Heart left ventricle (tissue), 13 donors: ENCODE measurements at regions not wholly inside any gene's neighbourhood (a gene's known extent, or its start where the extent isn't known, plus 50 kb on each side); places are given as distances from the start of the nearest gene placed in this dataset.
"Not testable (repeated sequence)": the region's sequence is repeated elsewhere in the genome, so short reads cannot be mapped to it uniquely, and the experiment has no call there.

Source experiments
- POLR2A ChIP-seq, 2 donors: fragments of 450-650 bp; IDR thresholded peaks; one replicate each; pipeline ENCODE4 v1.6.1; 2017; ENCODE audit warnings: antibody characterized with exemption in 2 of 2, mild to moderate bottlenecking in 2 of 2, moderate library complexity in 2 of 2
- TF ChIP-seq, protein P1 (sequence below), 12 donors: fragments of 200-600 bp; sonication (generic) in 4 of 12; IDR thresholded peaks; one replicate each; pipeline versions ENCODE4 v1.5.0 to v1.8.0; 2018 to 2022; ENCODE audit warnings: antibody characterized with exemption in 12 of 12, mild to moderate bottlenecking in 5 of 12
- donor health status: ischemic (EF 13 %, LVEDD 7.1; RV severe dilation, severe dysfunction).
- donor health status: DM: no; HTN: yes; CAD: no.
- donor health status: DM: no; HTN: no; CAD: no.
- donor health status: ischemic (EF 25% LVEDD 6.9; RV normal size, moderate dysfunction).
- donor health status: ischemic (EF 25% LVEDD 5.7; RV mildly dilated, moderate dysfunction).
- donor health status: ischemic (EF 35%, LVEDD 5.7; RV mildly dilated, moderate dysfunction).
- donor health status: nonischemic (EF 11% LVEDD 7.7; RV severe dilation, severe dysfunction).
- donor health status: DM: yes; HTN: yes; CAD: no.
- donor health status: PGD.
- donor health status: ischemic (EF 29% LVEDD 5.4; RV normal size, mild dysfunction).
- donor health status: nonischemic (EF 23%, LVEDD 6.1; RV moderate dilation, normal function).

DNA sequence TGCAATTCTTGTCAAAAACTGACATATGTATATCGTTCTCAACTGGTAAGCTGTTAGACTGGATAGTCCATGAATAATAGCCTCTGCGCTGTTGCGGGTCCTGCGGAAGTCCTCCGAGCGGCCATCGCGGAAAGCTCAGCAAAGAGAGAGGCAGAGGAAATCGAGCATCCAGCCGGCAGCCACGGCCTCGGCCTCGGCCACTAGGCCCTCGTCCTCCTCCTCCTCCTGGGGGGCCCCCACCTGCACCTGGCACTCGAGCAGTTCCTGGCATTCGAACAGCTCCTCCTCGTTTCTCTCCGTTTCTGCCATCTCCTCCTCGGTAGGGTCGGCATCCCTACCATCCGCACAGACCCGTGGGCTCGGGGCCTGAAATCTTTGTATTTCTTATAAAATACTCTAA lies 111.2 kb upstream of the CYLC1 start:
- TF ChIP-seq, protein P1, sequence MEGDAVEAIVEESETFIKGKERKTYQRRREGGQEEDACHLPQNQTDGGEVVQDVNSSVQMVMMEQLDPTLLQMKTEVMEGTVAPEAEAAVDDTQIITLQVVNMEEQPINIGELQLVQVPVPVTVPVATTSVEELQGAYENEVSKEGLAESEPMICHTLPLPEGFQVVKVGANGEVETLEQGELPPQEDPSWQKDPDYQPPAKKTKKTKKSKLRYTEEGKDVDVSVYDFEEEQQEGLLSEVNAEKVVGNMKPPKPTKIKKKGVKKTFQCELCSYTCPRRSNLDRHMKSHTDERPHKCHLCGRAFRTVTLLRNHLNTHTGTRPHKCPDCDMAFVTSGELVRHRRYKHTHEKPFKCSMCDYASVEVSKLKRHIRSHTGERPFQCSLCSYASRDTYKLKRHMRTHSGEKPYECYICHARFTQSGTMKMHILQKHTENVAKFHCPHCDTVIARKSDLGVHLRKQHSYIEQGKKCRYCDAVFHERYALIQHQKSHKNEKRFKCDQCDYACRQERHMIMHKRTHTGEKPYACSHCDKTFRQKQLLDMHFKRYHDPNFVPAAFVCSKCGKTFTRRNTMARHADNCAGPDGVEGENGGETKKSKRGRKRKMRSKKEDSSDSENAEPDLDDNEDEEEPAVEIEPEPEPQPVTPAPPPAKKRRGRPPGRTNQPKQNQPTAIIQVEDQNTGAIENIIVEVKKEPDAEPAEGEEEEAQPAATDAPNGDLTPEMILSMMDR (IDR thresholded peaks at IDR 0.05), result not testable (repeated sequence)
- TF ChIP-seq POLR2A (IDR thresholded peaks at IDR 0.05), result not testable (repeated sequence)
